ENCODE measurements at regions not wholly inside any gene's neighbourhood (a gene's known extent, or its start where the extent isn't known, plus 50 kb on each side); places are given as distances from the start of the nearest gene placed in this dataset.

GRCh38 chr1:79322511-79323027 is 316.0 kb upstream of the ADGRL4 start:
- Histone ChIP-seq H3K27ac (no peak overlapping the region), H3K36me3 (no peaks in the 10 kb centered on the region), H3K4me1 (ENCODE audit: control insufficient read depth in 1 of 2, insufficient read depth in 1 of 2, low read depth in 1 of 2, low read length in 1 of 2) (no peaks in the 10 kb centered on the region), H3K9me3 (peaks cover 3% of the 10 kb centered on the region), H3K4me3 (ENCODE audit: low read depth in 1 of 2, low read length in 1 of 2) (no peak overlapping the region), H3K27me3 (no peaks in the 10 kb centered on the region)
- no peak for TF ChIP-seq CTCF (IDR thresholded peaks at IDR 0.05)

GRCh38 chr1:79312438-79312837 is 305.9 kb upstream of the ADGRL4 start:
- no peak for TF ChIP-seq CTCF (IDR thresholded peaks at IDR 0.05)
- Histone ChIP-seq H3K27me3 (no peaks in the 10 kb centered on the region), H3K4me1 (ENCODE audit: control insufficient read depth in 1 of 2, insufficient read depth in 1 of 2, low read depth in 1 of 2, low read length in 1 of 2) (no peaks in the 10 kb centered on the region), H3K27ac (no peak overlapping the region), H3K4me3 (ENCODE audit: low read depth in 1 of 2, low read length in 1 of 2) (no peak overlapping the region), H3K9me3 (no peaks in the 10 kb centered on the region), H3K36me3 (no peaks in the 10 kb centered on the region)

- Histone ChIP-seq H3K9me3 (no peaks in the 10 kb centered on the region), H3K4me1 (ENCODE audit: control insufficient read depth in 1 of 2, insufficient read depth in 1 of 2, low read depth in 1 of 2, low read length in 1 of 2) (no peaks in the 10 kb centered on the region), H3K27me3 (no peaks in the 10 kb centered on the region), H3K36me3 (no peaks in the 10 kb centered on the region), H3K4me3 (ENCODE audit: low read depth in 1 of 2, low read length in 1 of 2) (no peak overlapping the region), H3K27ac (no peak overlapping the region)
- no peak for TF ChIP-seq CTCF (IDR thresholded peaks at IDR 0.05)
Measured at GRCh38 chr1:79310609-79311008, 304.1 kb upstream of the ADGRL4 start.

- Histone ChIP-seq H3K9me3 (no peaks in the 10 kb centered on the region), H3K27ac (no peak overlapping the region), H3K27me3 (no peaks in the 10 kb centered on the region), H3K36me3 (no peaks in the 10 kb centered on the region), H3K4me3 (ENCODE audit: low read depth in 1 of 2, low read length in 1 of 2) (no peak overlapping the region), H3K4me1 (ENCODE audit: control insufficient read depth in 1 of 2, insufficient read depth in 1 of 2, low read depth in 1 of 2, low read length in 1 of 2) (no peaks in the 10 kb centered on the region)
- no peak for TF ChIP-seq CTCF (IDR thresholded peaks at IDR 0.05)
Measured at GRCh38 chr1:79304131-79304530, 297.6 kb upstream of the ADGRL4 start.

GRCh38 chr1:79303040-79303439 is 296.5 kb upstream of the ADGRL4 start:
- no peak for TF ChIP-seq CTCF (IDR thresholded peaks at IDR 0.05)

More at GRCh38 chr1:79303040-79303439, 296.5 kb upstream of the ADGRL4 start:
- Histone ChIP-seq H3K4me3 (ENCODE audit: low read depth in 1 of 2, low read length in 1 of 2) (no peak overlapping the region), H3K36me3 (no peaks in the 10 kb centered on the region), H3K9me3 (no peaks in the 10 kb centered on the region), H3K27ac (no peak overlapping the region), H3K4me1 (ENCODE audit: control insufficient read depth in 1 of 2, insufficient read depth in 1 of 2, low read depth in 1 of 2, low read length in 1 of 2) (no peaks in the 10 kb centered on the region), H3K27me3 (no peaks in the 10 kb centered on the region)

Measured in neutrophil (primary cell).